SH-SY5Y (cell line): ENCODE measurements at regions not wholly inside any gene's neighbourhood (a gene's known extent, or its start where the extent isn't known, plus 50 kb on each side); places are given as distances from the start of the nearest gene placed in this dataset.

Source experiments
- GATA2 ChIP-seq: IDR thresholded peaks from 2 replicates; pipeline ENCODE4 v1.6.1; 2011; ENCODE audit warnings: mild to moderate bottlenecking, low read depth, low read length
- GATA3 ChIP-seq: IDR thresholded peaks from 2 replicates; pipeline ENCODE4 v1.6.1; 2011; ENCODE audit warnings: low read depth, mild to moderate bottlenecking, low read length, moderate library complexity

DNA sequence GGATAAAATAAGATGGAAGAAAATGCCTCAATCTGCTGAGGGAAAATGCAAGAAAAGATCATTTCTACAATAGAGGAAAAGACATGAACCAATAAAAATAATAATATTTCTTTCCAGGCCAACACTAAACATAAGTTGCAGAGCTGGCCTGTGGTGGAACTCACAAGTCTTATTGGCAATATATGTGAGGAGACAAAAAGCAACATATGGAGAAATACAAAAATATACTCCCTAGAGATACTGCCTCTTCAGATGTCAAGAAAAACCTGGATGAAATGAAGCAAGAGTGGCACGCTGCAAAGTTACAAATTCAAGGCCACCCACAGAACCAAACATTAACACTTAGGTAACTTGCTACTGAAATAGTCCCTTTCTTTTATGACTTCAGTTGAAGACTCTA, 264.9 kb upstream of the FMN2 start:
- TF ChIP-seq GATA3 (no peak), GATA2 (no peak)

DNA sequence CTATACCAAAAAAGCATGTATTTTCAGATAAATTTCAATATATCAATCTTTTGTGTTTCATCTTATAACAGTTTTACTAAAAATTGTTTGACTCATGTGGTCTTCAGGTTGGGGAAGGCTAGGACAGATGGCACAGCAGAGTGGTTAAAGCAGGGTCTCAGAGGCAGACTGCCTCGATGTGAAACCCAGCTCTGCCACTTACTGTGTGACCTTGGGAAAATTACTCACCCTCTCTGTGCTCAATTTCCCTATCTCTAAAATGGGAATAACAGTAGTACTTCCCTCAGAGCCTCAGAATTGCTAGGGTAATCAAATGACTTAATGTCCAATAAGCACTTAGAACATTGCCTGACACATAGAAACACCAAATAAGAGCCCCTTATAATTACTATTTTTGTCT, 262.1 kb upstream of the FMN2 start:
- TF ChIP-seq GATA3 (no peak), GATA2 (no peak)

DNA sequence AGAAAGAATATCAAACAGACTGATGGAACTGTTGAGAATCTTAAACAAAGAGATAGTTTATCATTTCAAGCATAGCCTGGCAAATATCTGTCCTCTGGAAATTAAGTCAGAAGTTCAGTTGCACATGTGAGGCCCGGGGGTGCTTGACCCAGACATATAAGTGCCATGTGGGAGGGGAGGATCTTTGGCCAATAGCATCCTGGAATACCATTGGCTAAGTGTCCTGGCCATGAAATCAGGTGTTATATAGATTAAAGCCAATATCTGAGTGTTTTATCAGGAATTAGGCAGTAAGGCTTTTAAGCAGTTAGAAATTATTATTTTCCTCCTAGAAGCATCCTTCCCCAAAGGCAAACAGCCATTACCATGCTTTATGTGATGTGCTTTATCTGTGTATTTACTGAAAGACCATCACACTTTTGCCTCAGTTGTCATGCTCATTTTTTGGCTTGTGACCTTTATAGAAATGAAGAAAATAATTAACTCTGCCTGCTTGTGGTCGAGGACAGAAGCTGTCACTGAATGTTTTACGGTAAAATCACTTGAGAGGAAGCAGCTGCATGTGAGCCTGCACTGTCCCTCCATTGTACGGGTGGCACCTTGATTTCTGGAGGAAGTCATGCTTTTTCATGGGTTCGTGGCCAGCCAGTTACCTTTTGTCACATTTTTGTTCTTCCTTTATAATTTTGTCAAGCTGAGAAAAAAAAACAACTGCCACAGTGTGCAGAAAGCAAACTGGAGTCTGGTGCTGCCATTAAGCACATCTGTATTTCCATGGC, 259.9 kb upstream of the FMN2 start:
- TF ChIP-seq GATA3 = peak; percentile 75
- TF ChIP-seq GATA2 = peak; percentile 80

DNA sequence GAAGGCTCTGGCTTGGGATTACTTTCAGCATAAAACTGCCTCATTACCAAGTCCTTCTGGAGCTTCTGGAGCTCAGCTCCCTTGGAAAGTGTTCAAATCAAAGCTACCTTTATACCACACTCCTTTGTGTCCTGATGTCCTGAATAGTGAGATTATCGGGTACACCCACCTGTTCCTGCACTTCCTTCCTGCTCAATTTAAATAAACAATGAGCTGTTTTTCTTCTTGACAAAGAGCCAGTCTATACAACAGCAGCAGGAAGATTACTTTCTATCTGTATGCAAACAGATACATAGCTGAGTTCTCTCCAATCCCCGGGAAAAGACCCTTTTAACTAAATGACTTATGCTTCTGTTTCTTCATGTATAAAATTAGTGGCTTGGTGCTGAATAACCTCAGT, 258.0 kb upstream of the FMN2 start:
- TF ChIP-seq GATA3 (no peak), GATA2 (no peak)

DNA sequence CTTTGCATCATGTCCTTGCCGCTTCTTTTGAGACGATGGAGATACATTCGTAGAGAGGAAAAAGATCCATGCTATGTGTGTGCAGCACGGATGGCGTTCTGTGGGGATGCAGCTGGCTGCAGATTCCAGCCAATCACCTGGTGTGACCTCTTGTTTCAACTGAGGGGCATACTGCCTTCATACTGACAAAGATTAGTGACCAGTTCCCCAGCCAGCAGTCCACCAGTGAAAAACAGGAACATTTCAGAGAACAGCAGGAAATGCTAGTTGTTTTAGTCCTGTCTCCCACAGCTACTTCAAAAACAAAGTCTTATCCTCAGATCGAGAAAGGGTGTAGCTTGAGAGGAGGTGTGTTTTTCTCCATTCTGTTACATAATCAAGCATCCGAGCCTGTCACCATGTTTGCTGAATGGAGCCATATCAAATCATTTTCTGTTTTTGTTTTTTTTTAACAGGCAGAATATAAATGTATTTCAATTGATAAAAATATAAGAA, 255.7 kb upstream of the FMN2 start:
- TF ChIP-seq GATA3 (no peak), GATA2 (no peak)

DNA sequence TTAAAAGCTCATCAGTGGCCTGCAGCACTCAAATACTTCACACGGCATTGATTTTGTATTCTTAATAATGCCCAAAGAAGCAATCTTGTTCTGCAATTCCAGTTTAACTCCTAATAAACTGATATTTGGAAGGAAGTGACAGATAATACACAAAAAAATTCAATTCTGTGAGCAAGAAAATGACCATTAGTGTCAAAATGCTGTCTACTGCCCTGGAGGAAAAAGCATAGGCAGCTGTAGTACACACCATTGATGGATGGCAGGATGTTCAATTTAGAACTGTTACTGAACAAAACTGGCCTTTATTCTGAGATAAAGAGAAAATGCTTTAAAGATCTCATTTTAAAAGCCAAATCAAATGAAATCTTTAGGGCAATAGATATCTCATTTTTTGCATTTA, 251.3 kb upstream of the FMN2 start:
- TF ChIP-seq GATA3 (0 out of 2 replicates have a peak, but pooled peaks have one; percentile 45), GATA2 (0 out of 2 replicates have a peak, but pooled peaks have one; percentile 14)

DNA sequence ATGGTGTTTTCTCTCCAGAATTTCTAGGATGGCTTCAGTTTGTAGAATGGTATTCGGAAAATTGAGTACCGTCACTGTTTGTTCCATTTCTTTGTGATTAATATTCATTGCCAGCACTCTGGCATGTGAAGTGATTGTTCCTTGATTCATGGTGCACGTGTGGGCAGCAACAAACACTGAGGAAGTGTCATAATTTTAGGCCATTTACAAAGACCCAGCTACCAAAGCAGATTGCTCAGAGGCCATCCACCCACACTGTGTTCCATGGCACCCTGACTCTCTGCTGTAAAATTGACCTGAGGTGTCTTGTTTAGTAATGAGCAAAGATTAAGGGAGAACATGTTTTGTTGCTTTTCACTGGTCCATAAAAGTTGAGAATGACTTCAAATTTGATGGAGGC, 250.9 kb upstream of the FMN2 start:
- TF ChIP-seq GATA2 (no peak), GATA3 (no peak)

DNA sequence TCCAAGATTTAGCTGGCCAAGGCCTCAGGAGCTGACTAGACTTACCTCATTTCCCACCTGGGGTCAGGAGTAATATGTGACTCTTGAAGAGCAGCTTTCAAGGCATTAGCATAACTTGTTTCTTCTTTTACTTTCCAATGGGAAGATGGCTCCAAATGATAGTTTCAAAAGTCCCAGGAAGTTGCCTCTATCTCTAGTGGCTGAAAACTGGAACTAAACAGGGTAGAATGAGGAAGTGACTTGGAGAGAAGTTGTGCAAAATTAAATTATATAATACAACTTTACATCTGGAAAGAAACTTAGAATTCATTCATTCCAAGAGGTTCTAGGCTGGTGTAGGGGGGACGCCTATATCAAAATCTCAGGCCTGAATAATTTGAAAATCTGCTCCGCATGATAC, 250.1 kb upstream of the FMN2 start:
- no peak for TF ChIP-seq GATA2
- no peak for TF ChIP-seq GATA3

DNA sequence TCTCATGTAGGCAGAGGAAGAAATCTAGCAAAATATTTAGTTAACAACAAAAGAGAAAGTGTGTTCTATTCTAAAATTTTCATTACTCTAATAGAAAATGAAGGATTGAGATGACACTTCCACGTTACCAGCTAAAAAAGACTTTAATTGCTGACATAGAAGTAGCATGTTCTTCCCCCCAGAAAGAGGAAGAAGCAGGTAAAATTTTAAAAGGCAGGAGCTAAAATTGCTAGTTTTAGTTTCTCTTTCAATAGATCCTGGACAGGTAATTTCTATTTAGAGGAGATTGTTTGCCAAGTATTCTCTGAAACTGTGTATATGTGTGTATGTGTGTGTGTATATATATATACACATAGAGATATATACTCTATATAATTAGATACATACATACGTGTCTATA, 248.1 kb upstream of the FMN2 start:
- TF ChIP-seq GATA3 = no peak

DNA sequence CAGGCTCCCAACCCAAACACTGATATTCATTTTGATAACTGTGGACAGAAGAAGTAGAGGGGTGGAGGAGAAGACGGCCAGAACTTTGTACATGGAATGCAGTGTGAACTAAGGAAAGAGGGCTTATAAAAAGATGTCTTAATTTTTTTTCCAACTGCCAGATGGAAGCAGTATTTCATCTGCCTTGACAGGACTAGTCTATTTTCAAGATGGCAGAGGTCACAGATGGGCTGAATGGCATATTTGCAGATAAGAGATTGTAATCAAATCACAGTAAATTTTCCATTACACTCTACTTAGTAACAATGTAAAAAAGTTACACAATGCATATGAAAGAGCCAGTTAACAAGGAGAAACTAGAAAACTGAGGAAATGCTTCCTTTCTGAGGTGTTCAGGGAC, 246.8 kb upstream of the FMN2 start:
- TF ChIP-seq GATA2 = peak; percentile 61
- TF ChIP-seq GATA3 = peak; percentile 79

DNA sequence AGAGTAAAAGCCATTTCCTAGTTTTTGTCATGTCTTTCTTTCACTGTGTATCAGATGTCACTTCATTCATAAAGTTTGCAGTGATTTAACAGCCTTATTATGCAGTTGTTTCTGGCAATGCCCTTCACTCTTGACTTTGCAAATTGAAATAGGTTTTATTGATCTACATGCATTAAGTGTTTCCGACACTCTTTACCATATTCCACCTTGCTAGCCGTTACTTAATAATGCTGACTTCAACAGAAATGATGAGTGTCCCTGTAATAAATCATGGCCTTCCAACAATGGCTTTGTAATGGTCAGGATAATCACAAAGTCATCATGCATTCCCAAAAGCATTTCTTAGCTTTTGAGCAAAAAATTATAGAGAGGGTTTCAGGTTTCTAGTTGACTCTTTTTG, 236.8 kb upstream of the FMN2 start:
- TF ChIP-seq GATA2 (no peak), GATA3 (no peak)

DNA sequence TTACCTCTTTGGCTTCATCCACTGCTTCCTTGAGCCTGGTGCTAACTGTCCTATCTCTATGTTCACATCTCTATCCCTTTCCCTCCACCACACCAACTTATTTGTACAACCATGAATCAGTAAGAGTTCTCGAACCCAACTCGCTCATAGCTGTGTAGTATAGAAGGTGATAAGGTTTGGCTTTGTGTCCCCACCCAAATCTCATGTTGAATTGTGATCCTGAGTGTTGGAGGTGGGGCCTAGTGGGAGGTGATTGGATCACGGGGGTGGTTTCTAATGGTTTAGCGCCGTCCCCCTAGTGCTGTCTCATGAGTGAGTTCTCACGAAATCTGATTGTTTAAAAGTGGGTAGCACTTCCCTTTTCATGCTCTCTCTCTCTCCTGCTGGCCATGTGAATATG, 235.6 kb upstream of the FMN2 start:
- no peak for TF ChIP-seq GATA3
- TF ChIP-seq GATA2 = no peak

DNA sequence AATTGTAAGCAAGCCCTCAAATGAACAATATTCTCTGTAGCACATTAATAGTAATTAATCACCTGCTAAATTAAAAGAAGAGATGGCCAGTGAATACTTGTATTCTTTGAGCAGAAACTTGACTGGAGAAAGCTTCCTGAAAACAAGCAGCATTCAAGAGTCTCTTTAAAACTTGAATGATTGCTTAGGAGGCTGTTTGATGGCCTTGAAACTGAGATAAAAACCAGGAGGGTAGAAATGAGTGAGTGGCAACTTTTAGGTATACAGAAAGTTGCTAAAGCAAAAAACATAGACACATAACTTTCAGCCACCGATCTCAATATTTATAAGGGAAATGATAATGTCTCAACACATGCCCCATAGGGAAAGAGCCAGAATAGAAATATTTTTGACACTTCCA, 234.8 kb upstream of the FMN2 start:
- no peak for TF ChIP-seq GATA3

DNA sequence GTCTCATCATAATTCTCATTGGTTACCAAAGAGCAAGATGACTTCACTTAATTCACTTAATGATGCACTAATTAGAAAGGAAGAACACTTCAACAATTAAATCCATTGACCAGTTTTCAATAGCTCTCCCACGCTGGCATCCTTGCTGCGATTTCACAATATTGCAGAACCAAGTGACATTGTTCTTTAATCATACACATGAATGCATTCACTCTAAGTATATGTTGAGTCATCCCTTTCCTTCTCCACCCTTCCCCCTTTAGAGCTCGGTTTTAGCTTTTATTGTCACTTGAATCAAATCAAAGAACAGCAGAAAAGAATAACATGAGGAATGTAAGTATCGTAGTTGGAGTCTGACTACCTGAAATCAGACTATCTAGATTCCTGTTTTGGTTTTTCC, 233.6 kb upstream of the FMN2 start:
- TF ChIP-seq GATA3 (no peak), GATA2 (no peak)

DNA sequence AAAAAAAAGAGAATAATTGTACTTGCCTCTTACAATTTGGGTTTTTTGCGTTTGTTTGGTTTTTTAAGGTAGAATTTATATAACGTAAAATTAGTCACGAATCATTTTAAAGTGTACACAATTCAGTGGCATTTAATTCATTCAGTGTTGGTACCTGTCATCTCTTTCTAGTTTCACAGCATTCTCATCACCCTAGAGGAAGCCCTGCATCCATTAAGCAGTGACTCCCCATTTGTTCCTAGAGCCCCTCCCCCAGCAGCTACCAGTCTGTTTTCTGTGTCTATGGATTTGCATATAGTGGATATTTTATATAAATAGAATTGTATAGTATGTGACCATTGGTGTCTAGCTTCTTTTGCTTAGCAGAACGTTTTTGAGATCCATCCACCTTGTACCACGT, 233.2 kb upstream of the FMN2 start:
- TF ChIP-seq GATA2 (no peak), GATA3 (no peak)

DNA sequence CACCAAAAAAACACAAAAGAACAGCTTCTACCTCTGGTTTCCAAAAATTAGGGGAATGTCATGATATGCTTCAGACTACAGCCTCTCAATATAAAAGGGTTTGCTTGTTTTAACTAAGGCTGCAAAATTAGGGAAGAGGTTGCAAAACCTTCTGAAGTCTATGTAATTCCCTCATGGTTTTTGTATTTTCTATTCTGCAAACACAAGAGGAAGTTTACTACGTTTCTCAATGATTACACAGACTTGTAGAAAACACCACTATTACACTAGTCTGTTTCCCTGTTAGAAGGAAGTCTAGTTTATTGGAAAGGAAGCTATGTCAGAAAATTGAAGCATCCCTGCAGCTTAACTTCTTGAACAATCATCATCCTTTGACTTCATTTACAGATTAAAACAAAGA, 229.7 kb upstream of the FMN2 start:
- no peak for TF ChIP-seq GATA3
- TF ChIP-seq GATA2 = no peak
